ENCODE measurements at regions not wholly inside any gene's neighbourhood (a gene's known extent, or its start where the extent isn't known, plus 50 kb on each side); places are given as distances from the start of the nearest gene placed in this dataset.
A peak's percentile ranks its signal among the peaks of the same experiment; 100 is the strongest.
"Not testable (repeated sequence)": the region's sequence is repeated elsewhere in the genome, so short reads cannot be mapped to it uniquely, and the experiment has no call there.

- intact Hi-C loops (cut with DNase I) = no loop called here
- no peaks in the 10 kb centered on the region for H3K9me3 ChIP-seq
- TF ChIP-seq, protein P1, sequence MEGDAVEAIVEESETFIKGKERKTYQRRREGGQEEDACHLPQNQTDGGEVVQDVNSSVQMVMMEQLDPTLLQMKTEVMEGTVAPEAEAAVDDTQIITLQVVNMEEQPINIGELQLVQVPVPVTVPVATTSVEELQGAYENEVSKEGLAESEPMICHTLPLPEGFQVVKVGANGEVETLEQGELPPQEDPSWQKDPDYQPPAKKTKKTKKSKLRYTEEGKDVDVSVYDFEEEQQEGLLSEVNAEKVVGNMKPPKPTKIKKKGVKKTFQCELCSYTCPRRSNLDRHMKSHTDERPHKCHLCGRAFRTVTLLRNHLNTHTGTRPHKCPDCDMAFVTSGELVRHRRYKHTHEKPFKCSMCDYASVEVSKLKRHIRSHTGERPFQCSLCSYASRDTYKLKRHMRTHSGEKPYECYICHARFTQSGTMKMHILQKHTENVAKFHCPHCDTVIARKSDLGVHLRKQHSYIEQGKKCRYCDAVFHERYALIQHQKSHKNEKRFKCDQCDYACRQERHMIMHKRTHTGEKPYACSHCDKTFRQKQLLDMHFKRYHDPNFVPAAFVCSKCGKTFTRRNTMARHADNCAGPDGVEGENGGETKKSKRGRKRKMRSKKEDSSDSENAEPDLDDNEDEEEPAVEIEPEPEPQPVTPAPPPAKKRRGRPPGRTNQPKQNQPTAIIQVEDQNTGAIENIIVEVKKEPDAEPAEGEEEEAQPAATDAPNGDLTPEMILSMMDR (IDR thresholded peaks at IDR 0.05) = no peak
- no peaks in the 10 kb centered on the region for H3K36me3 ChIP-seq
- H3K27ac ChIP-seq = no peak overlapping the region
- H3K4me3 ChIP-seq = no peak overlapping the region
- peaks cover 0 to 35% of the 10 kb centered on the region in 2 donors for H3K27me3 ChIP-seq
- DNase-seq = no peak
- no peaks in the 10 kb centered on the region for H3K4me1 ChIP-seq
- no peak for ATAC-seq
These were observed 151.1 kb upstream of the SFSWAP start for GRCh38 chr12:131559517-131560516.

GRCh38 chr12:131561051-131561450 lies 149.8 kb upstream of the SFSWAP start:
- Histone ChIP-seq H3K36me3 (no peaks in the 10 kb centered on the region), H3K27me3 (peaks cover 3 to 36% of the 10 kb centered on the region in 2 donors), H3K4me1 (no peaks in the 10 kb centered on the region), H3K4me3 (no peak overlapping the region), H3K9me3 (no peaks in the 10 kb centered on the region), H3K27ac (no peak overlapping the region)
- intact Hi-C loops (cut with DNase I) = no loop called here
- TF ChIP-seq, protein P1 (IDR thresholded peaks at IDR 0.05) = no peak
- no peak for DNase-seq
- no peak for ATAC-seq

GRCh38 chr12:131561891-131562684 lies 148.8 kb upstream of the SFSWAP start:
- Histone ChIP-seq H3K27ac (no peak overlapping the region), H3K9me3 (no peaks in the 10 kb centered on the region), H3K36me3 (no peaks in the 10 kb centered on the region), H3K4me3 (no peak overlapping the region), H3K4me1 (no peaks in the 10 kb centered on the region), H3K27me3 (peaks cover 3 to 34% of the 10 kb centered on the region in 2 donors)
- intact Hi-C loops (cut with DNase I) = no loop called here
- TF ChIP-seq, protein P1 (IDR thresholded peaks at IDR 0.05) = no peak
- DNase-seq (no peak), ATAC-seq (no peak)

DNA sequence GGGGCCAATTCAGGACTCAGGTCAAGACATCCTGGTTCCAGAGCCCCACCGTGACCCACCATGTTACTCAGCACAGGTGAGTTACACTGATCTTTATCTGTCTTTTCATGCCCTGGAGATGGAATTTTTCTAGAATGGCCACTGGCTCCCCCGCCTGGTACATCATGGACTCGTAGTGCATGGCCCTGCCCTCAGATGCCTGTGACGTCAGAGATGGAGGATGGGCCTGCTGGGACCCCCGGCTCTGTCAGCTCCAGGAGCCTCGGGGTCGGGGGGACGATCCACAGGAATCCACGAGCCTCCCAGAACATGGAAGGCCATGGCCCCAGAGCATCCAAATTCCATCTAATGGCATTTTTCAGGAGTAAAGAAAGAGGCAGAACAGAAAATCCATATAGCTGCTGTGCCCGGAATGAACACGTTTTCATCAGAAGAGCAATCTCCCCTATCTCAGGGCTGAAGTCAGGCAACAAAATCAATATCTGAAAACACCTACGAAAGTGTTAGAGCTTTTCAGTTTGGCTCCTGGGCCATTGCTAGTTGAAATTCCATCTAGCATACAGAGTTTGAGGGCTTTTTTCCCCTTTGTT lies 146.7 kb upstream of the SFSWAP start:
- ATAC-seq; DNase-seq; intact Hi-C loops (cut with DNase I); H3K4me1 ChIP-seq; H3K9me3 ChIP-seq; H3K27ac ChIP-seq; H3K4me3 ChIP-seq; H3K36me3 ChIP-seq: not testable (repeated sequence)
- H3K27me3 ChIP-seq = peaks cover 3 to 50% of the 10 kb centered on the region in 2 donors

- intact Hi-C loops (cut with DNase I) = no loop called here
- no peak overlapping the region for H3K27ac ChIP-seq
- no peak for ATAC-seq
- H3K27me3 ChIP-seq = peaks cover 3 to 56% of the 10 kb centered on the region in 2 donors
- no peak overlapping the region for H3K4me3 ChIP-seq
- no peaks in the 10 kb centered on the region for H3K36me3 ChIP-seq
- DNase-seq = peak in 2 of 4 donors; percentile 2 to 7
- TF ChIP-seq, protein P1 (IDR thresholded peaks at IDR 0.05) = no peak
- H3K4me1 ChIP-seq = no peaks in the 10 kb centered on the region
- H3K9me3 ChIP-seq = no peaks in the 10 kb centered on the region
These were observed 146.0 kb upstream of the SFSWAP start for GRCh38 chr12:131564845-131565244.

Data from left lung (tissue), 4 donors.